HG03442 (cell line): ENCODE measurements at regions not wholly inside any gene's neighbourhood (a gene's known extent, or its start where the extent isn't known, plus 50 kb on each side); places are given as distances from the start of the nearest gene placed in this dataset.

Experiments
- ATAC-seq: cut with Tn5 transposase; IDR thresholded peaks from one replicate; pipeline ENCODE4 v1.9.1; 2021; ENCODE audit warnings: mild to moderate bottlenecking, moderate library complexity; ENCODE audit not compliant: unreplicated experiment

GRCh38 chr12:115408642-115409041, 724.7 kb upstream of the TBX3 start:
- ATAC-seq = no peak

GRCh38 chr12:115407723-115408122, 723.7 kb upstream of the TBX3 start:
- ATAC-seq = no peak

- no peak for ATAC-seq
Measured at GRCh38 chr12:115407036-115407435, 723.1 kb upstream of the TBX3 start.

GRCh38 chr12:115405471-115405860, 721.5 kb upstream of the TBX3 start:
- ATAC-seq = no peak

DNA sequence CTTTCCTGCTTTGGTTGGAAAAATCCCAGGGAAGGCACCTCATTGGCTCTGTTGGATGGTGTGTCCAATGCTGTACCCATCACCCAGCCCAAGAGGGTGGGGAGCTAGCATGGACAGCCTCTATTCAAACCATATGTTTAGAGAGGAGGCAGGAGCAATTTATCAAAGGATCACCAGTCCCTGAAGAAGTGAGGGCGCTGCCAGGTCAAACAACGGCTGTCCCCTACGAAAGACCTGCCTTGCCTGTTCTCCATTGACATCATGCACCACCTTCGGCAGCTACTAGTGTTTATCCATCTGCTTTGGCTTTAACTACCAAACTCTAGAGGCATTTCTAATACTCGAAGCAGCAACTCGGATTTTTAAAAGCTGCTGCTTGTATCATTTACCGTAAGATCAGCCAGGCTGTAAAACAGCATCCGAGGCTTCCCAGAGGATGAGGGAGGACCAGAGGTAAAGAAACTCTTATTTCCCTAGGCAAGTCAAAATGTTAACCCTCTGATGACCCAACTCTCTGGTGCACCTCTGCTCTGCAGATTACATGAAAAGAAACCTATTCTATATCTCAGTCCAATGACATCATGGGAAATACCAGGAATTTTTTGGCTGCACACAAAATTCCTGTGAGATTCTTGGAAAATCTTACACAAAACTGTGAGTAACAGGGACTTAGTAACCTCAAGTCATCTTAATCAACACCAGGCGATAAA, 720.9 kb upstream of the TBX3 start:
- no peak for ATAC-seq

GRCh38 chr12:115403689-115404088, 719.7 kb upstream of the TBX3 start:
- no peak for ATAC-seq

- no peak for ATAC-seq
Measured at GRCh38 chr12:115403253-115403652, 719.3 kb upstream of the TBX3 start.

DNA sequence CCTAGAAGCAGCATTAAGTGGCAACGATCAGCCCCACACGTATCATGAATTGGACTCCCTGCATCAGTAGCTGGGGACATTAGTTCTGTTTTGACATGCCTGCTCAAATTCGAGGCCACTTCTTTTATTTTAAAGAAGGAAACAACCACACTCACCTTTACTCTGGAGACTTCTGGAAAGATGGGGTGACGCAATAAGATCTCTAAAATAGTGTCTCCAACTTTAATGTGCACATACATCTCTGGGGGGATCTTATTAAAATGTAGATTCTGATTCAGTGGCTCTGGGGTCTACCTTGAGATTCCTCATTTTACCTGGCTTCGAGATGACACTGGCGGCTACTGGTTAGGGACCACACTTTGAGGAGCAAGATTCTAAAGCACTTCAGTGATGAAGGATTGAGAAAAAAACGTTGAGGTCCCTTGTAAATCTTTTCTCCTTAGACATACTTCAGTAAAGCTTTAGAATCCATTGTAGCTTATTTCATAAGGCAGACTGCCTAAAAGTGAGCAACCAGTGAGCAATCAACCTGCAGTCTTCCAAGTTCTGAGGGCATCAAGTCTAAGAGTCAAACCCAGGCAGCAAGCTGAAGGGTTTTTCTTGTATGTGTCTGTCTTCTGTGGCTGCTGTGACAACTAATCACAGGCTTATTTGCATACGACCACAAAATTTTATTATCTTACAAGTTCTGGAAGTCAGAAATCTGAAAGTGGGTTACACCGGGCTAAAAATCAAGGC, 718.6 kb upstream of the TBX3 start:
- ATAC-seq = no peak

- no peak for ATAC-seq
Measured at GRCh38 chr12:115401761-115402160, 717.8 kb upstream of the TBX3 start.

- no peak for ATAC-seq
Measured at GRCh38 chr12:115400011-115400410, 716.0 kb upstream of the TBX3 start.

GRCh38 chr12:115398311-115398781, 714.4 kb upstream of the TBX3 start:
- no peak for ATAC-seq

- no peak for ATAC-seq
Measured at GRCh38 chr12:115396567-115396966, 712.6 kb upstream of the TBX3 start.

DNA sequence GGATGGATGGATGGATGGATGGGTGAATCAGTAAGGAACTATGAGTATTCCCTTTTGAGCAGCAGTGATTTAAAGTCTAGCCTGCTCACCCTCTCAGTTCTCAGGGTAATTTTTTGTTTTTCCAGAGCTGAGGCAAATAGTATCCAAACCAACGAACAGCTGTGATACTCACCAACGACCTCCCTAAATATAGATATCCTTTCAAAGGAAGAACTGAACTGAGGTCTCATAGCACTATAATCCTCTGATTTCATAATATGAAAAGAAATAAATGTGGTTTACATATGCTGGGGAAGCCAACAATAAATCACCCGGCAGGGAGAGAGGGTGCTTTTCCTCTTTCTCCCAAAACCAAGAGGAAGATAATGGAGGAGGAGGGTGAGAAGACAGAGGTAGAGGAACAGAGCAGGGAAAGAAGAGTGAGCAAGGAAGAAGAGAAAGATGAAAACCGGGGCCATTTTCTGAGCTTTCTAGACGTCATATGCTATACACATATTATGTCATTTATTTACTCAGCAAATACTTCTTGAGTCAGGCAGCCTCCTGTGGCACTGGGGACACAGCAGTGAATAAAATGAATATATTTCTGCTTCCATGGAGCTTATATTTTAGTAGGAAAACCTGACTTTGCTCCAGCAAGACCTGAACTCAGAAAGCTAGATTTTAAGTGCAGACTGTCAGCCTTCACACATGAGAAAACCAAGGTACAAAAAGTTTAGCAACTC, 710.7 kb upstream of the TBX3 start:
- no peak for ATAC-seq

DNA sequence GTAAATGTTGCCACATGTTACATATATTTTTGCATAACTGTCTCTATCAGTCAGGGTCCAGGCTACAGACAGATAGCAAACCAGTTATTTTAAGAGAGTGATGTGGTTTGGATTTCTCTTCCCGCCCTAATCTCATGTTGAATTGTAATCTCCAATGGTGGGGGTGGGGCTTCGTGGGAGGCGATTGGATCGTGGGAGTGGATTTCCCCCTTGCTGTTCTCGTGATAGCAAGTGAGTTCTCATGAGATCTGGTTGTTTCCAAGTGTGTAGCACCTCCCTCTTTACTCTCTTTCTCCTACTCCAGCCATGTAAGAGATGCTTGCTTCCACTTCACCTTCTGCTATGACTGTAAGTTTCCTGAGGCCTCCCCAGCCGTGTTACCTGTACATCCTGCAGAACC, 704.2 kb upstream of the TBX3 start:
- no peak for ATAC-seq

DNA sequence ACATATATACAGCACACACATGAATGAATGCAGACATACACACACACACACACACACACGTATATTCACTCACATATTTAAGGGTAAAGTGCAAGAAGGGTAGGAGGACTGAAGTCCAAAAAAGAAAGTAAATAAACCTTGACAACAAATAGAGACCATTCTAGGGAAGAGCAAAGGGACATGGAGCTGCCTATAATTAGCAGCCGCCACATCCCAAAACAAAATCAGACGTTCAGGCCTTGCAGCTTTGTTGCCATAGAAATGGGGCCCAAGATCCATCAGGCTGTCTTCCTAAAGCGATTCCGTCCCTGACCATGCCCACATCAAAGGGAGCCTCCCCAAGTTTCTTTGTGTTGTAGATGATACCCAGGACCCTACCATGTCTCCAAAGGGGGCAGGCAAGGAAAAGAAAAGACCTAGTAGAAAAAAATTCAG, 703.5 kb upstream of the TBX3 start:
- no peak for ATAC-seq

DNA sequence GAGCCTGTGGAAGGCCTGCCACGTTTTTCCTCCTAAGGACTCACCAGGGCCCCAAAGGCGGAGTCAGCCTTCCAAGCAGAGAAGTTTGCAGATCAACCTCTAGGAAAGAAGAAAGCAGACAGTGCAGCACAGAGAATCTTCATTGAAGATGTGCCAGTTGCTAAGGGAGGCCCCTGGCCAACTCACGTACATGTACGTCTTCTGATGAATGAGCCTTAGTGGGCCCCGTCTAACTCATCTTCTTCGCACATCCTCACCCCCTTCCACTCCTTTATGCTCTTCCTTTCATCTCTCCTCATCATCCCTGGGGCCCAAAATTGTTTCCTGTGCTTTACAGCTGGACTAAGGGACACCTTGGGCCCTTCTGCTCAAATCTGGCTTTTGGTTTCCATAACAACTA, 703.0 kb upstream of the TBX3 start:
- ATAC-seq = no peak

- no peak for ATAC-seq
Measured at GRCh38 chr12:115385141-115385540, 701.2 kb upstream of the TBX3 start.

DNA sequence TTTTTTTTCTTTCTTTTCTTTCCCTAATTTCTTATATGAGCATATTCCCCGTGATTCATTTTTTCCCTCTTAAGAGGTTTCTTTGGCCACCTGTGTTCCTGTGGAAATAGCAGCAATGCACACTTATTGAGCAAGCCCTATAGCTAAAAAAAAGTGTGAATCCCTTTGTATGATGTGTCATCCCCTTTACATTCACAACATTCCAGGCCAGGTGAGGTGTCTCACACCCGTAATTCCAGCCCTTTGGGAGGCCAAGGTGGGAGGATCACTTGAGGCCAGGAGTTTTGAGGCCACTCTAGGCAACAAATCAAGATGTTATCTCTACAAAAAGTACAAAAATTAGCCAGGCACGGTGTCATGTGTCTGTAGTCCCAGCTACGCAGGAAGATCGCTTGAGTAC, 700.4 kb upstream of the TBX3 start:
- no peak for ATAC-seq

GRCh38 chr12:115383668-115384067, 699.7 kb upstream of the TBX3 start:
- no peak for ATAC-seq

GRCh38 chr12:115382681-115383080, 698.7 kb upstream of the TBX3 start:
- no peak for ATAC-seq

GRCh38 chr12:115380546-115381120, 696.7 kb upstream of the TBX3 start:
- ATAC-seq = no peak
